Mammary epithelial cell (primary cell): ENCODE measurements at regions not wholly inside any gene's neighbourhood (a gene's known extent, or its start where the extent isn't known, plus 50 kb on each side); places are given as distances from the start of the nearest gene placed in this dataset.

Experiments
- EZH2 ChIP-seq: IDR thresholded peaks from 2 replicates; pipeline ENCODE4 v1.6.1; 2012; ENCODE audit warnings: low read length, inconsistent platforms, borderline replicate concordance
- TF ChIP-seq, protein P1 (sequence below), 2 donors: IDR thresholded peaks in 1 of 2; conservative IDR thresholded peaks in 1 of 2; 2 replicates each; pipeline ENCODE4 v1.5.1; 2011 to 2012; ENCODE audit warnings: inconsistent platforms in 2 of 2, low read length in 2 of 2, mild to moderate bottlenecking in 2 of 2, control low read depth in 1 of 2, low read depth in 1 of 2; ENCODE audit not compliant: insufficient read depth in 1 of 2; ENCODE audit errors: extremely low read depth in 1 of 2

DNA sequence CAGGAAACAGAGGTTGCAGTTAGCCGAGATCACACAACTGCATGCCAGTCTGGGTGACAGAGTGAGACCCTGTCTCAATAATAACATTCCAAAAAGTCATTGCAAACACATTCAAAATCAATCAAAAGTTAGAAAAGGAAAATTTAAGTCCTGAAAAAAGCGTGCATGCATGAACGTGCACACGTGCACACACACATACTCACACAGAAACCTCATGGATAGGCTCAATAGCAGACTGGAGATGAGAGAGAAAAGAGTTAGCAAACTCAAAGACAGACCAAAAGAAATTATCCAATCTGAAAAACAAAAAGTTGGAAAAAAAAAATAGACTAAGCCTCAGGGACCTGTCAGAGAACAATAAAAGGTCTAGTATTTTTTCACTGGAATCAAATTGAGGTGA lies 1005.6 kb downstream of the TBC1D22A start:
- TF ChIP-seq EZH2, result no peak
- TF ChIP-seq, protein P1, sequence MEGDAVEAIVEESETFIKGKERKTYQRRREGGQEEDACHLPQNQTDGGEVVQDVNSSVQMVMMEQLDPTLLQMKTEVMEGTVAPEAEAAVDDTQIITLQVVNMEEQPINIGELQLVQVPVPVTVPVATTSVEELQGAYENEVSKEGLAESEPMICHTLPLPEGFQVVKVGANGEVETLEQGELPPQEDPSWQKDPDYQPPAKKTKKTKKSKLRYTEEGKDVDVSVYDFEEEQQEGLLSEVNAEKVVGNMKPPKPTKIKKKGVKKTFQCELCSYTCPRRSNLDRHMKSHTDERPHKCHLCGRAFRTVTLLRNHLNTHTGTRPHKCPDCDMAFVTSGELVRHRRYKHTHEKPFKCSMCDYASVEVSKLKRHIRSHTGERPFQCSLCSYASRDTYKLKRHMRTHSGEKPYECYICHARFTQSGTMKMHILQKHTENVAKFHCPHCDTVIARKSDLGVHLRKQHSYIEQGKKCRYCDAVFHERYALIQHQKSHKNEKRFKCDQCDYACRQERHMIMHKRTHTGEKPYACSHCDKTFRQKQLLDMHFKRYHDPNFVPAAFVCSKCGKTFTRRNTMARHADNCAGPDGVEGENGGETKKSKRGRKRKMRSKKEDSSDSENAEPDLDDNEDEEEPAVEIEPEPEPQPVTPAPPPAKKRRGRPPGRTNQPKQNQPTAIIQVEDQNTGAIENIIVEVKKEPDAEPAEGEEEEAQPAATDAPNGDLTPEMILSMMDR (conservative IDR thresholded peaks at IDR 0.05 in 1 of 2, IDR thresholded peaks at IDR 0.05 in 1 of 2; ENCODE audit: extremely low read depth in 1 of 2, insufficient read depth in 1 of 2, low read depth in 1 of 2, low read length in 2 of 2), result no peak
